NCI-H2171 treated with DMSO at 0.1 percent for 48 hours (cell line): ENCODE measurements at regions not wholly inside any gene's neighbourhood (a gene's known extent, or its start where the extent isn't known, plus 50 kb on each side); places are given as distances from the start of the nearest gene placed in this dataset.

ENCODE experiments used
- DNase-seq: peaks from one replicate; lab custom pipeline; 2025; lab: John Stamatoyannopoulos, UW

DNA sequence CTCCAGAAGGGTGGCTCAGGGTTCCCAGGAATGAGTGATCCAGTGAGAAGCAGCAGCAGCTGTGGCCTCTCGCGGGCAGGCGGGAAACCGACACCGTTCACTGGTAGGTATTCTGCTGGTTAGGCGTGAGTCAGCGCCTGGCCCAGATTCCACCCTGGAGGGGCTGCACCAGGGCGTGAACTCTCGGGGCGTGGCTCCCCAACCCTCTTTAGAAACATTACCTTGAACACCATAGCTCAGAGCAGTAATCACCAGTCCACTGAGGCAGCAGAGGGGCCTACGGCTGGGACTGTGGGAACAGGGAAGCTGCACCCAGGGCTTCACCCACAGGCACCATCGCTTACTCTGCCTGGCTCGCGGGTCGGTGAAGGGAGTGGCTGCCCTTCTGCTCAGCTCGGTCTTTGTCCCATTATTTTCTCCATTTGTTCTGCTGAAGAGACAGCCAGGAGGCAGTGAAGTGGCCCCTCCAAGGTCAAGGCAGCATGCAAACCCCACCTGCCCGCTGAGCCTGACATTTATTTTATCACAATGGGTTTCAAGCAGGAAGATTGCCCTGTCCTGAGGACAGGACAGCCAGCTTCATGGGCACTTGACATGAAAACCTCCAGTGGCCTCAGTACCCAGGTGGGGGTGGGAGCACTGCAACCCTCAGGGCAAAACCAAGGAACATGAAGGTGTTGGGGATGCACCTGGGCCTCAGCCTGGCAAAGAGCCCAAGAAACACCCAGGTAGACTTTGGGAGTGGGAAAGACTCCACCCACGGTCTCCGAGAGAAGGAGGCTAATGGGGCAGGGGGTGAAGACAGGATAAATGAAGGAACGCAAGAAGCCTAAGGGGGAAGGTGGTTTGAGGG lies 51.0 kb upstream of the CD93 start:
- peak; percentile 17 for DNase-seq

DNA sequence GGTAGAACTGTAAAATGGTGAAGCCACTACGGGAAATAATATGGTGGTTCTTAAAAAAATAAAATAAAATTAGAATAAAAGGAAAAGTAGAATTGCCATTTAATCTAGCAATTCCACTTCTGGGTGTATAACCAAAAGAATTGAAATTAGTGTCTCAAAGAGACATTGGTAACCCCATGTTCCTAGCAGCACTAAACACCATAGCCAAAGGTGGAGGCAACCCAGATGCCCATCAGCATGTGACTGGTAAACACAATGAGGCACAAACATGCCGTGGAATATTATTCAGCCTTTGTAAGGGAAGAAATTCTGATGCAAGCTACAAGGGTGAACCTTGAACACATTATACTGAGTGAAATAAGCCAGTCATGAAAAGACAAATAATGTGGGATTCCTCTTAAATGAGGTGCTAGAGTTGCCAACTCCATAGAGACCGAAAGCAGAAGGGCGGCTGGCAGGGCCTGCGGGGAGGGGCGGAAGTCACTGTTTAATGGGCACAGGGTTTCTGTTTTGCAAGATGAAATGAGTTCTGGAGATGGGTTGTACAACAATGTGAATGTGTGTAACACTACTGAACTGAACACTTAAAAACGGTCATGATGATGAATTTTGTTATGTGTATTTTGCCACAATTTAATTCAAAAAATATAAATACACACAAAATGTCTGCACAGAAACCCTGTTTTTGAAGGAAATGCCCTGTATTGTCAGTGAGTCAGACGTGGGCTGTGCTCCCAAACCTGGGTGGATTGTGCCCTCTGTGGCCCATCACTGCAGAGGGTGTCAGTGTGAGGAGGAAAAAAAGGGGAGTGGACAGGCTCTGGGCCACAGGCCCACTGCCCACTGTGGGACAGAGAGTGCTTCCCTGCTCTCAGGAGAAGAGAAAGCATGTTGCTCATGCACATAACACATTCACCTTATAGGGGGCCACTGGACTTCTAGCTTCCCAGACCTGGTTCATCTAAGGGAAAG lies 49.6 kb upstream of the CD93 start:
- no peak for DNase-seq
